PC-9 (cell line): ENCODE measurements at regions not wholly inside any gene's neighbourhood (a gene's known extent, or its start where the extent isn't known, plus 50 kb on each side); places are given as distances from the start of the nearest gene placed in this dataset.

Experiments
- BruUV-seq: library from RNA; stranded (reverse); fragments of 400-500 nt; replicated peaks from 2 replicates; lab custom pipeline; 2021; lab: Mats Ljungman, UMichigan
- CTCF ChIA-PET: fragments of 300-600 bp; sonication (Branson Sonifier 250); formaldehyde crosslinking; loops from one replicate; lab custom pipeline; 2022; ENCODE audit warnings: antibody characterized with exemption; lab: Charles Lee
- POLR2A ChIA-PET: fragments of 300-600 bp; sonication (Branson Sonifier 250); formaldehyde crosslinking; loops from one replicate; lab custom pipeline; 2022; ENCODE audit warnings: antibody characterized with exemption; ENCODE audit not compliant: unreplicated experiment; lab: Charles Lee
- DNase-seq, 2 experiments: peaks; one replicate each; pipeline versions ENCODE4 v3.0.0 to v3.0.0-alpha.2; 2015 to 2022; ENCODE audit warnings: mixed read lengths in 1 of 2
- H2AFZ ChIP-seq: fragments of 200-600 bp; sonication (generic); 2 replicates; pipeline ENCODE4 v1.8.1; 2017; ENCODE audit warnings: antibody characterized with exemption
- H3F3A ChIP-seq: fragments of 200-600 bp; sonication (generic); 2 replicates; pipeline ENCODE4 v1.8.1; 2017; ENCODE audit warnings: antibody characterized with exemption, mild to moderate bottlenecking, low read depth; ENCODE audit not compliant: insufficient read depth
- H3K27ac ChIP-seq: fragments of 200-600 bp; sonication (generic); 2 replicates; pipeline ENCODE4 v1.6.1; 2016; ENCODE audit warnings: mixed run types
- H3K27me3 ChIP-seq: fragments of 200-600 bp; sonication (generic); 2 replicates; pipeline ENCODE4 v1.6.1; 2016; ENCODE audit warnings: low read depth, mixed run types; ENCODE audit not compliant: insufficient read depth
- H3K36me3 ChIP-seq: fragments of 200-600 bp; sonication (generic); 2 replicates; pipeline ENCODE4 v1.6.1; 2016; ENCODE audit warnings: low read depth, mixed run types
- H3K4me1 ChIP-seq: fragments of 200-600 bp; sonication (generic); replicated peaks from 2 replicates; pipeline ENCODE4 v1.6.1; 2016; ENCODE audit warnings: mixed run types; ENCODE audit not compliant: insufficient read depth
- H3K4me2 ChIP-seq: fragments of 200-600 bp; sonication (generic); 2 replicates; pipeline ENCODE4 v1.6.1; 2017; ENCODE audit warnings: mixed run types
- H3K4me3 ChIP-seq: fragments of 200-600 bp; sonication (generic); 2 replicates; pipeline ENCODE4 v1.6.1; 2016; ENCODE audit warnings: mixed run types
- H3K79me2 ChIP-seq: fragments of 200-600 bp; sonication (generic); 2 replicates; pipeline ENCODE4 v1.6.1; 2017; ENCODE audit warnings: low read depth, mixed run types
- H3K9me2 ChIP-seq: fragments of 200-600 bp; sonication (generic); 2 replicates; pipeline ENCODE4 v1.8.1; 2017; ENCODE audit warnings: mild to moderate bottlenecking; ENCODE audit not compliant: insufficient read depth
- H3K9me3 ChIP-seq: fragments of 200-600 bp; sonication (generic); 2 replicates; pipeline ENCODE4 v1.8.1; 2016; ENCODE audit warnings: low read depth; ENCODE audit not compliant: insufficient read depth
- H4K20me1 ChIP-seq: fragments of 200-600 bp; sonication (generic); 2 replicates; pipeline ENCODE4 v1.8.1; 2017; ENCODE audit not compliant: insufficient read depth
- EZH2 ChIP-seq: fragments of 200-600 bp; sonication (generic); IDR thresholded peaks from 2 replicates; pipeline ENCODE4 v1.8.0; 2017; ENCODE audit warnings: antibody characterized with exemption, low read depth
- intact Hi-C: fragments of 100-400 bp; cut with micrococcal nuclease; formaldehyde crosslinking; loops from one replicate; pipeline ENCODE4 v1.10.0; 2022; ENCODE audit not compliant: unreplicated experiment
- TF ChIP-seq, protein P1 (sequence below): fragments of 200-600 bp; sonication (generic); conservative IDR thresholded peaks from 2 replicates; pipeline ENCODE4 v1.6.1; 2017; ENCODE audit warnings: mixed run types, antibody characterized with exemption, mild to moderate bottlenecking, moderate library complexity

GRCh38 chr15:37701230-37701629 lies 233.2 kb upstream of the TMCO5A start:
- no peak for DNase-seq
- H3K4me3 ChIP-seq, result no peak overlapping the region
- H3K4me1 ChIP-seq, result no peaks in the 10 kb centered on the region
- no peaks in the 10 kb centered on the region for H4K20me1 ChIP-seq
- ChIA-PET CTCF (no interaction called here), POLR2A (no interaction called here)
- no peak overlapping the region for H3K27ac ChIP-seq
- no peaks in the 10 kb centered on the region for H3K79me2 ChIP-seq
- no TSS peak for BruUV-seq
- no peak overlapping the region for H3K4me2 ChIP-seq
- H3K27me3 ChIP-seq, result no peaks in the 10 kb centered on the region
- H2AFZ ChIP-seq, result no peak overlapping the region
- no peaks in the 10 kb centered on the region for H3K9me2 ChIP-seq
- no peaks in the 10 kb centered on the region for H3K9me3 ChIP-seq
- TF ChIP-seq EZH2, result no peak
- TF ChIP-seq, protein P1, sequence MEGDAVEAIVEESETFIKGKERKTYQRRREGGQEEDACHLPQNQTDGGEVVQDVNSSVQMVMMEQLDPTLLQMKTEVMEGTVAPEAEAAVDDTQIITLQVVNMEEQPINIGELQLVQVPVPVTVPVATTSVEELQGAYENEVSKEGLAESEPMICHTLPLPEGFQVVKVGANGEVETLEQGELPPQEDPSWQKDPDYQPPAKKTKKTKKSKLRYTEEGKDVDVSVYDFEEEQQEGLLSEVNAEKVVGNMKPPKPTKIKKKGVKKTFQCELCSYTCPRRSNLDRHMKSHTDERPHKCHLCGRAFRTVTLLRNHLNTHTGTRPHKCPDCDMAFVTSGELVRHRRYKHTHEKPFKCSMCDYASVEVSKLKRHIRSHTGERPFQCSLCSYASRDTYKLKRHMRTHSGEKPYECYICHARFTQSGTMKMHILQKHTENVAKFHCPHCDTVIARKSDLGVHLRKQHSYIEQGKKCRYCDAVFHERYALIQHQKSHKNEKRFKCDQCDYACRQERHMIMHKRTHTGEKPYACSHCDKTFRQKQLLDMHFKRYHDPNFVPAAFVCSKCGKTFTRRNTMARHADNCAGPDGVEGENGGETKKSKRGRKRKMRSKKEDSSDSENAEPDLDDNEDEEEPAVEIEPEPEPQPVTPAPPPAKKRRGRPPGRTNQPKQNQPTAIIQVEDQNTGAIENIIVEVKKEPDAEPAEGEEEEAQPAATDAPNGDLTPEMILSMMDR, result no peak
- H3K36me3 ChIP-seq, result no peaks in the 10 kb centered on the region
- intact Hi-C loops, result no loop called here
- no peaks in the 10 kb centered on the region for H3F3A ChIP-seq

GRCh38 chr15:37709669-37710068 lies 224.8 kb upstream of the TMCO5A start:
- Histone ChIP-seq H3K36me3 (no peaks in the 10 kb centered on the region), H3K4me3 (no peak overlapping the region), H3K27me3 (no peaks in the 10 kb centered on the region), H3K4me2 (no peak overlapping the region), H4K20me1 (no peaks in the 10 kb centered on the region), H3K9me2 (no peaks in the 10 kb centered on the region), H3K27ac (no peak overlapping the region), H2AFZ (no peak overlapping the region), H3K79me2 (no peaks in the 10 kb centered on the region), H3F3A (no peaks in the 10 kb centered on the region), H3K4me1 (no peaks in the 10 kb centered on the region), H3K9me3 (no peaks in the 10 kb centered on the region)
- no TSS peak for BruUV-seq
- ChIA-PET CTCF (no interaction called here), POLR2A (no interaction called here)
- TF ChIP-seq EZH2, result no peak
- TF ChIP-seq, protein P1, result no peak
- intact Hi-C loops, result no loop called here
- DNase-seq, result no peak

GRCh38 chr15:37715101-37715500 lies 219.3 kb upstream of the TMCO5A start:
- CTCF ChIA-PET, result no interaction called here
- Histone ChIP-seq H3K4me2 (no peak overlapping the region), H3K79me2 (no peaks in the 10 kb centered on the region), H3K9me2 (no peaks in the 10 kb centered on the region), H4K20me1 (no peaks in the 10 kb centered on the region), H3K27ac (no peak overlapping the region), H3K4me3 (no peak overlapping the region), H3K27me3 (no peaks in the 10 kb centered on the region), H3K9me3 (no peaks in the 10 kb centered on the region), H2AFZ (no peak overlapping the region), H3K4me1 (no peaks in the 10 kb centered on the region), H3F3A (no peaks in the 10 kb centered on the region), H3K36me3 (no peaks in the 10 kb centered on the region)
- TF ChIP-seq EZH2, result no peak
- TF ChIP-seq, protein P1, result no peak
- no peak for DNase-seq
- POLR2A ChIA-PET, result no interaction called here
- intact Hi-C loops, result no loop called here
- BruUV-seq, result no TSS peak
